ENCODE measurements at regions not wholly inside any gene's neighbourhood (a gene's known extent, or its start where the extent isn't known, plus 50 kb on each side); places are given as distances from the start of the nearest gene placed in this dataset.
A peak's percentile ranks its signal among the peaks of the same experiment; 100 is the strongest.

- peaks cover 0 to 7% (median 3%) of the 10 kb centered on the region in 7 donors for H3K9me3 Mint-ChIP-seq
Observed at GRCh38 chr10:111247781-111248389, 171.1 kb downstream of the ADRA2A start.

GRCh38 chr10:111249925-111250324, 173.1 kb downstream of the ADRA2A start:
- no peak overlapping the region for H3K4me3 Mint-ChIP-seq
- ATAC-seq (ENCODE audit: low read depth in 2 of 2) (no peak), DNase-seq (no peak)
- H3K36me3 Mint-ChIP-seq = no peaks in the 10 kb centered on the region
- H3K27ac Mint-ChIP-seq = no peak overlapping the region
- peaks cover 15 to 56% (median 33%) of the 10 kb centered on the region in 3 donors for H3K27me3 Mint-ChIP-seq
- no peaks in the 10 kb centered on the region for H3K4me1 Mint-ChIP-seq
- H3K9me3 Mint-ChIP-seq = peaks cover 0 to 7% (median 3%) of the 10 kb centered on the region in 7 donors

More at GRCh38 chr10:111247781-111248389, 171.1 kb downstream of the ADRA2A start:
- Mint-ChIP-seq H3K4me3 (no peak overlapping the region), H3K4me1 (no peaks in the 10 kb centered on the region), H3K36me3 (no peaks in the 10 kb centered on the region), H3K27ac (no peak overlapping the region), H3K27me3 (peaks cover 15 to 67% (median 43%) of the 10 kb centered on the region in 3 donors)
- DNase-seq (no peak), ATAC-seq (ENCODE audit: low read depth in 2 of 2) (no peak)

GRCh38 chr10:111261081-111261615, 184.3 kb downstream of the ADRA2A start:
- ATAC-seq (ENCODE audit: low read depth in 2 of 2) (no peak), DNase-seq (no peak)
- peaks cover 0 to 4% (median 1%) of the 10 kb centered on the region in 7 donors for H3K9me3 Mint-ChIP-seq
- no peak overlapping the region for H3K27ac Mint-ChIP-seq
- no peaks in the 10 kb centered on the region for H3K4me1 Mint-ChIP-seq
- H3K4me3 Mint-ChIP-seq = no peak overlapping the region
- no peaks in the 10 kb centered on the region for H3K36me3 Mint-ChIP-seq
- peaks cover 13 to 30% (median 26%) of the 10 kb centered on the region in 3 donors for H3K27me3 Mint-ChIP-seq

DNA sequence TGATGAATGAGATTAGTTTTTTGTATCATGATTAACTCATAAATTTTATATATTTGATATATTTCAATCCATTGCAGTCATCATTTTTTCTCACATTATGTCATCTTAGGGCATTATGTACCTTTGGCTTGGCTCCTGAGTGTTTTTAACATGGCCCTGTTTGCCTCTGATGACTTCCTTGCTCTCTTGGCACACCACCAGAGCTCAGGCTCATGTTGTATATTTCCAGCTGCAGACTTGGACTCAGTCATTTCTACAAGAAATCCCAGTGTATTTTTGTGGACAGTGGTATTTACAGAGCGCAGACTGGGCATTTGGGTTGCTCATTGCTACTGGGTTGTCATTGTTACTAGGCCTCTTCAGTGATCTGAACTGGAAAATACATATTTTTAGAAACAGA, 188.5 kb downstream of the ADRA2A start:
- Mint-ChIP-seq H3K4me3 (no peak overlapping the region), H3K27me3 (peaks cover 41 to 46% (median 43%) of the 10 kb centered on the region in 3 donors), H3K27ac (no peak overlapping the region)

GRCh38 chr10:111266165-111266564, 189.3 kb downstream of the ADRA2A start:
- Mint-ChIP-seq H3K36me3 (no peaks in the 10 kb centered on the region), H3K27ac (no peak overlapping the region), H3K4me3 (no peak overlapping the region), H3K9me3 (peaks cover 0 to 4% (median 0%) of the 10 kb centered on the region in 7 donors), H3K4me1 (no peaks in the 10 kb centered on the region), H3K27me3 (peaks cover 48 to 54% (median 50%) of the 10 kb centered on the region in 3 donors)
- DNase-seq = no peak
- no peak for ATAC-seq (ENCODE audit: low read depth in 2 of 2)

More for the DNA sequence above, 188.5 kb downstream of the ADRA2A start:
- no peaks in the 10 kb centered on the region for H3K4me1 Mint-ChIP-seq
- ATAC-seq (ENCODE audit: low read depth in 2 of 2) = no peak
- H3K36me3 Mint-ChIP-seq = no peaks in the 10 kb centered on the region
- DNase-seq = no peak
- peaks cover 0 to 4% (median 0%) of the 10 kb centered on the region in 7 donors for H3K9me3 Mint-ChIP-seq

GRCh38 chr10:111267673-111268072, 190.8 kb downstream of the ADRA2A start:
- Mint-ChIP-seq H3K4me1 (no peaks in the 10 kb centered on the region), H3K27me3 (peaks cover 40 to 53% (median 52%) of the 10 kb centered on the region in 3 donors), H3K9me3 (peaks cover 0 to 5% (median 0%) of the 10 kb centered on the region in 7 donors)

GRCh38 chr10:111273235-111273634, 196.4 kb downstream of the ADRA2A start:
- no peak for DNase-seq
- Mint-ChIP-seq H3K36me3 (no peaks in the 10 kb centered on the region), H3K27ac (no peak overlapping the region), H3K4me1 (no peaks in the 10 kb centered on the region), H3K9me3 (peaks cover 0 to 5% (median under 1%) of the 10 kb centered on the region in 7 donors), H3K27me3 (peaks cover 33 to 46% (median 40%) of the 10 kb centered on the region in 3 donors), H3K4me3 (no peak overlapping the region)
- ATAC-seq (ENCODE audit: low read depth in 2 of 2) = no peak

More at GRCh38 chr10:111267673-111268072, 190.8 kb downstream of the ADRA2A start:
- no peak overlapping the region for H3K4me3 Mint-ChIP-seq
- peak overlapping the region in 1 of 6 donors; percentile 90 for H3K27ac Mint-ChIP-seq
- ATAC-seq (ENCODE audit: low read depth in 2 of 2) (no peak), DNase-seq (no peak)
- H3K36me3 Mint-ChIP-seq = no peaks in the 10 kb centered on the region

- ATAC-seq (ENCODE audit: low read depth in 2 of 2) (no peak), DNase-seq (no peak)
- Mint-ChIP-seq H3K27me3 (peaks cover 29 to 45% (median 36%) of the 10 kb centered on the region in 3 donors), H3K36me3 (no peaks in the 10 kb centered on the region), H3K27ac (no peak overlapping the region), H3K4me3 (no peak overlapping the region), H3K4me1 (no peaks in the 10 kb centered on the region), H3K9me3 (peaks cover 0 to 7% (median 3%) of the 10 kb centered on the region in 7 donors)
Observed at GRCh38 chr10:111273635-111274034, 196.8 kb downstream of the ADRA2A start.

DNA sequence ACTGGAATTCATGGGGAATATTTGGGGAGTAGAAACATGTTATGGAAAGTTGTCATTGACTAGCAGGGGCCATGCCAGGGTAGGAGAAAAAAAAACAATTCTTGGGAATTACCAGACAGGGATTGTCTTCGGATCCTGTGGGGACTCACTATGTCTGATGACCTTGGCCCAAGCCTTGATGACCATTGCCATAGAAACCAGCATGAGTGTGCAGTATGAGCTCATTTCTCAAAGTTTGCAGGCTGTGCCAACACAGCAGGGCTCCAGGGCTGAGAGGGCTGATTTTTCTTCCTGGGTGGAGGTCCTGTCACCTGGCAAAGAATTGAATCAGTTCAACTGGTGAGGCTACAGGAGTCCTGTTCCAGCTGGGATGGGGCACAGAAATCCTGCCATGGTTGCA, 198.3 kb downstream of the ADRA2A start:
- Mint-ChIP-seq H3K4me3 (no peak overlapping the region), H3K27ac (no peak overlapping the region), H3K9me3 (peaks cover 0 to 8% (median 3%) of the 10 kb centered on the region in 7 donors), H3K36me3 (no peaks in the 10 kb centered on the region), H3K4me1 (no peaks in the 10 kb centered on the region), H3K27me3 (peaks cover 22 to 30% (median 27%) of the 10 kb centered on the region in 3 donors)
- ATAC-seq (ENCODE audit: low read depth in 2 of 2) (no peak), DNase-seq (no peak)

DNA sequence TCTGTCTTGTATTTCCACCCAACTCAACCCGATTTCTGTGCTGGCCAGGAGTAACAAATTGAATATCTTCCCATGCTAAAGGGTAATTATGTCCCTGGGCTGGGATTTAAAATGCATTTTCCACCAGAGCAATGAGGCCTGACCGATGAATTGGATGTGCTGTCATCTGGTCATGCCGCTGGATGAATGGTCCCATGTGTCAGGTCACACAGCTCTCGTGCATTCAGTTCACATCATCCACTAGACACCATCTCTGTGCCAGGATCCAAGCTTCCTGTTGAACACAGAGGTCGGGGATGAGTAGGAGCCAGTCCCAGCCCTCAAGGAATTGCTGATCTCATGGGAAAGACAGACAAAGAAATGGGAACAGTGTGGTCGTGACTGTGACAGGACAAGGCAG, 200.8 kb downstream of the ADRA2A start:
- peaks cover 12 to 21% (median 18%) of the 10 kb centered on the region in 3 donors for H3K27me3 Mint-ChIP-seq
- ATAC-seq (ENCODE audit: low read depth in 2 of 2) (no peak), DNase-seq (no peak)
- H3K9me3 Mint-ChIP-seq = peaks cover 0 to 8% (median 3%) of the 10 kb centered on the region in 7 donors
- no peaks in the 10 kb centered on the region for H3K4me1 Mint-ChIP-seq
- H3K36me3 Mint-ChIP-seq = no peaks in the 10 kb centered on the region
- H3K27ac Mint-ChIP-seq = no peak overlapping the region
- no peak overlapping the region for H3K4me3 Mint-ChIP-seq

DNA sequence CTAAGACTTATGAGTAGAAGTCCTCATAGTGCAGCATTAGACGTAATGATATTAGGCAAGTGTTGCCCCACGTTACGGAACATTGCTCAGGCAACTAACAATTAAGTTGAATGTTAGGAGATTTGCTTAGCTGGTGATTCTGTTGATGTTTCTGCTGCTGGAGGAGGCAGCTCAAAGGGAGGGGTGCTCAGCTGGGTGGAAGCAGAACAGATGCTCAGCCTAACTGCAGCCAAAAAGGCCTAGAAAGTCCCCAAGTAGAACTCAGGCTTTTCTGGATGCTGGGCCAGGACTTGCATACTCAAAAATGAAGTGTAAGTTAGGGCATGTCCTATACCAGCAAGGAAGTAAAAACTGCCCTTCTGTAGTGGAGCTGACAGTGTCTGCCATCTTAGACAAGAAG, 201.4 kb downstream of the ADRA2A start:
- Mint-ChIP-seq H3K27ac (peak overlapping the region in 1 of 6 donors; percentile 44), H3K4me1 (no peaks in the 10 kb centered on the region), H3K9me3 (peaks cover 0 to 8% (median 3%) of the 10 kb centered on the region in 7 donors), H3K27me3 (peaks cover 12 to 15% (median 12%) of the 10 kb centered on the region in 3 donors), H3K36me3 (no peaks in the 10 kb centered on the region), H3K4me3 (peak overlapping the region in 1 of 8 donors; percentile 9)
- no peak for ATAC-seq (ENCODE audit: low read depth in 2 of 2)
- DNase-seq = no peak

- no peak overlapping the region for H3K27ac Mint-ChIP-seq
- DNase-seq (no peak), ATAC-seq (ENCODE audit: low read depth in 2 of 2) (no peak)
- H3K27me3 Mint-ChIP-seq = peaks cover 7 to 9% (median 8%) of the 10 kb centered on the region in 3 donors
- H3K4me3 Mint-ChIP-seq = no peak overlapping the region
- H3K36me3 Mint-ChIP-seq = no peaks in the 10 kb centered on the region
- no peaks in the 10 kb centered on the region for H3K4me1 Mint-ChIP-seq
- H3K9me3 Mint-ChIP-seq = peaks cover 0 to 8% (median 3%) of the 10 kb centered on the region in 7 donors
Observed at GRCh38 chr10:111281516-111281915, 204.7 kb downstream of the ADRA2A start.

DNA sequence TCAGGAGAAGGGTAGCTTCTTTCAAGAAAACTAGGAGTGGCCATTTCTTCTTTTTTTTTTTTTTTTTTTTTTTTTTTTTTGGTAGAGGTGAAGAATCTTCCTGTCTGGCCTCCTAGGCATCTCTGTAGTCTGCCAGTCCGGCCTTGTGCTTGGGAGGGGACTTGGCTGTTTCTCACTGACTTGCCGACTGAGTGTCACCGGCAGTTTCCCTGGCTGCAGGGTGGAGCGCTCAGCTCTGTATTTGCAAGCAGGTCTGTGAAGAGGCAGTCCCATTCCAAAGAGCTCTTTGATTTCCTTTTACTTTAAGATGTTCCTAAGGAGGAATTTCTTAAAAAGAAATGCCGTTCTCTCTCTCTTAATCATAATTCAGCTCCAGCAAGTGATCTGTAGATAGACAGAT, 212.6 kb downstream of the ADRA2A start:
- peaks cover 0 to 2% (median 0%) of the 10 kb centered on the region in 7 donors for H3K9me3 Mint-ChIP-seq
- ATAC-seq (ENCODE audit: low read depth in 2 of 2) = no peak

DNA sequence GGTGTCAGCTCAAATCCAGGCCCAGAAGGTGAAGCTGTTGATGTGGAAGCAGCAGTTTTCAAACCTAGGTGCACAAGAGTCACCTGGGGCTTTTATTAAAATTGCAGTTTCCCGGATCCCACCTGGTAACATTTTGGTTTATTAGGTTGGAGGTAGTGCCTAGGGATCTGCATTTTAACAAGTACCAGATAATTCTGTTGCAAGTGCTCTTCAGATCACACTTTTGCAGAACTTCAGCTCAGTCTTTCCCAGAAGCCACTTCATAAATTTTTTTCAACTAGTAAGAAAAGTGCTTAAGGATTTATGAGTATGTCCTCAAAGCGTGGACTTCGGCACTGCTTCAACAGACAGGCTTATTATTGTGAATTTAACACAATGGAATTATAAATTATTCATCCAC, 213.8 kb downstream of the ADRA2A start:
- H3K4me1 Mint-ChIP-seq = no peaks in the 10 kb centered on the region
- DNase-seq = no peak
- no peaks in the 10 kb centered on the region for H3K36me3 Mint-ChIP-seq
- no peak overlapping the region for H3K4me3 Mint-ChIP-seq
- ATAC-seq (ENCODE audit: low read depth in 2 of 2) = no peak
- no peak overlapping the region for H3K27ac Mint-ChIP-seq
- peaks cover 0 to 2% (median 0%) of the 10 kb centered on the region in 7 donors for H3K9me3 Mint-ChIP-seq
- peaks cover 6 to 24% (median 19%) of the 10 kb centered on the region in 3 donors for H3K27me3 Mint-ChIP-seq

More for the DNA sequence above, 212.6 kb downstream of the ADRA2A start:
- H3K27me3 Mint-ChIP-seq = peaks cover 0 to 13% (median 11%) of the 10 kb centered on the region in 3 donors
- H3K4me1 Mint-ChIP-seq = no peaks in the 10 kb centered on the region
- H3K36me3 Mint-ChIP-seq = no peaks in the 10 kb centered on the region
- H3K27ac Mint-ChIP-seq = no peak overlapping the region
- H3K4me3 Mint-ChIP-seq = no peak overlapping the region
- DNase-seq = no peak
